WTC11 (cell line): ENCODE measurements at regions not wholly inside any gene's neighbourhood (a gene's known extent, or its start where the extent isn't known, plus 50 kb on each side); places are given as distances from the start of the nearest gene placed in this dataset.

Experiments used
- ATAC-seq: fragments of 200-7000 bp; cut with Tn5 transposase; 2 replicates; pipeline ENCODE4 v1.10.0; 2021; ENCODE audit warnings: mild to moderate bottlenecking, moderate library complexity
- CTCF ChIA-PET: fragments of 300-600 bp; sonication (Branson Sonifier 250); formaldehyde crosslinking; loops from one replicate; lab custom pipeline; 2021; ENCODE audit warnings: antibody characterized with exemption; lab: Charles Lee
- POLR2A ChIA-PET: fragments of 350-600 bp; sonication (Branson Sonifier 250); formaldehyde crosslinking; loops from one replicate; lab custom pipeline; 2021; ENCODE audit warnings: antibody characterized with exemption; lab: Charles Lee
- DNase-seq: peaks from one replicate; pipeline ENCODE4 v3.0.0; 2021; ENCODE audit warnings: low spot score
- H3K27ac Mint-ChIP-seq: 2 replicates; pipeline ENCODE4 v1.8.0; 2021; ENCODE audit warnings: mixed read lengths
- H3K27me3 Mint-ChIP-seq: 2 replicates; pipeline ENCODE4 v1.8.0; 2021; ENCODE audit warnings: low read depth, mild to moderate bottlenecking, moderate library complexity, mixed read lengths
- H3K36me3 Mint-ChIP-seq: 2 replicates; pipeline ENCODE4 v1.8.0; 2021; ENCODE audit warnings: mixed read lengths
- H3K4me1 Mint-ChIP-seq: 2 replicates; pipeline ENCODE4 v1.8.0; 2022; ENCODE audit warnings: mixed read lengths
- H3K4me3 Mint-ChIP-seq: 2 replicates; pipeline ENCODE4 v1.8.0; 2021; ENCODE audit warnings: mild to moderate bottlenecking, moderate library complexity, mixed read lengths
- H3K9me3 Mint-ChIP-seq: 2 replicates; pipeline ENCODE4 v1.8.0; 2021; ENCODE audit warnings: mixed read lengths
- CBFB ChIP-seq: sonication (generic); formaldehyde crosslinking; IDR thresholded peaks from 2 replicates; pipeline ENCODE4 v1.8.1; 2022; ENCODE audit warnings: mild to moderate bottlenecking, low read depth, missing genetic modification reagents
- CREB1 ChIP-seq: sonication (generic); formaldehyde crosslinking; IDR thresholded peaks from 2 replicates; pipeline ENCODE4 v1.8.0; 2023; ENCODE audit warnings: mild to moderate bottlenecking, missing genetic modification reagents
- CREM ChIP-seq: sonication (generic); formaldehyde crosslinking; IDR thresholded peaks from 2 replicates; pipeline ENCODE4 v1.8.1; 2022; ENCODE audit warnings: mild to moderate bottlenecking, missing genetic modification reagents, moderate library complexity
- FOXP1 ChIP-seq: sonication (generic); formaldehyde crosslinking; IDR thresholded peaks from 2 replicates; pipeline ENCODE4 v1.8.0; 2022; ENCODE audit warnings: missing genetic modification reagents, mild to moderate bottlenecking, moderate library complexity, borderline replicate concordance
- GRHL2 ChIP-seq: fragments of 250-450 bp; sonication (Bioruptor Pico); IDR thresholded peaks from 2 replicates; pipeline ENCODE4 v1.8.0; 2022; ENCODE audit warnings: mild to moderate bottlenecking, moderate library complexity; ENCODE audit not compliant: insufficient replicate concordance, severe bottlenecking
- KAT7 ChIP-seq: sonication (generic); formaldehyde crosslinking; IDR thresholded peaks from 2 replicates; pipeline ENCODE4 v1.8.1; 2023; ENCODE audit warnings: missing genetic modification reagents, mild to moderate bottlenecking, borderline replicate concordance
- NFATC4 ChIP-seq: fragments of 250-450 bp; sonication (Bioruptor Pico); IDR thresholded peaks from 2 replicates; pipeline ENCODE4 v1.9.0; 2021; ENCODE audit warnings: mild to moderate bottlenecking
- NFE2L1 ChIP-seq: sonication (generic); formaldehyde crosslinking; IDR thresholded peaks from 2 replicates; pipeline ENCODE4 v1.8.1; 2023; ENCODE audit warnings: missing genetic modification reagents
- NFYB ChIP-seq: sonication (generic); formaldehyde crosslinking; conservative IDR thresholded peaks from 2 replicates; pipeline ENCODE4 v1.8.0; 2022; ENCODE audit warnings: low read depth, missing genetic modification reagents
- SMAD4 ChIP-seq: sonication (generic); formaldehyde crosslinking; IDR thresholded peaks from 2 replicates; pipeline ENCODE4 v1.8.0; 2022; ENCODE audit warnings: mild to moderate bottlenecking, missing genetic modification reagents
- SOX15 ChIP-seq: fragments of 250-450 bp; sonication (Bioruptor Pico); IDR thresholded peaks from 2 replicates; pipeline ENCODE4 v1.9.0; 2021; ENCODE audit warnings: mild to moderate bottlenecking
- ZNF416 ChIP-seq: fragments of 250-450 bp; sonication (Bioruptor Pico); IDR thresholded peaks from 2 replicates; pipeline ENCODE4 v1.9.0; 2021; ENCODE audit warnings: mild to moderate bottlenecking, inconsistent platforms
- TF ChIP-seq, protein P1 (sequence below): fragments of 250-450 bp; sonication (Bioruptor Pico); IDR thresholded peaks from 2 replicates; pipeline ENCODE4 v2.1.2; 2022; ENCODE audit warnings: mild to moderate bottlenecking, moderate library complexity
- TF ChIP-seq, protein P2 (sequence below): sonication (generic); formaldehyde crosslinking; IDR thresholded peaks from 2 replicates; pipeline ENCODE4 v1.8.1; 2022; ENCODE audit warnings: missing genetic modification reagents, borderline replicate concordance
- TF ChIP-seq, protein P3 (sequence below): fragments of 250-450 bp; sonication (Bioruptor Pico); IDR thresholded peaks from 2 replicates; pipeline ENCODE4 v1.9.0; 2021; ENCODE audit warnings: moderate library complexity, mild to moderate bottlenecking, inconsistent platforms, borderline replicate concordance
- TF ChIP-seq, protein P4 (sequence below): fragments of 250-450 bp; sonication (Bioruptor Pico); IDR thresholded peaks from 2 replicates; pipeline ENCODE4 v1.9.0; 2021; ENCODE audit warnings: mild to moderate bottlenecking
- TF ChIP-seq, protein P5 (sequence below): sonication (generic); formaldehyde crosslinking; IDR thresholded peaks from 2 replicates; pipeline ENCODE4 v1.8.1; 2022; ENCODE audit warnings: low read depth, mild to moderate bottlenecking, moderate library complexity, missing genetic modification reagents, borderline replicate concordance

DNA sequence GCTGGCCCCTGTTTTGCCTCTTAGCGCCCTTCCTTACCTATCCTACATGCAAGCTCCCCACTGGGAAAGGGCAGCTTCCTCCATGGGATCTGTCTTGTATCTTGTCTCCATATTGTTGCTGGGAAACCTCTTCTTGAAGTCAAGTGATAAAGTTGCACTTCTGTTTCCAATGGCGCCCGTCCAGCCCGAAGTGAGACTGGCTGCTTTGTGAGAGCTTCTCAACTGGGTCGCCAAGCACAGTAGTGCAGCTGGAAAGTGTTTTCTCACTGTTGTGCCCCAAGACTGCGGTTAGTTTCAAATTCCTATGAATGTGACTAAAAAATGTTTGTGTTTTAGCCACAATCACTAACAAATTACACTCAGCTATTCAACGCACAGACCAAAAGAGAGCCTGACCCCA lies 506.6 kb upstream of the MPDZ start (continued):
- TF ChIP-seq, protein P1, sequence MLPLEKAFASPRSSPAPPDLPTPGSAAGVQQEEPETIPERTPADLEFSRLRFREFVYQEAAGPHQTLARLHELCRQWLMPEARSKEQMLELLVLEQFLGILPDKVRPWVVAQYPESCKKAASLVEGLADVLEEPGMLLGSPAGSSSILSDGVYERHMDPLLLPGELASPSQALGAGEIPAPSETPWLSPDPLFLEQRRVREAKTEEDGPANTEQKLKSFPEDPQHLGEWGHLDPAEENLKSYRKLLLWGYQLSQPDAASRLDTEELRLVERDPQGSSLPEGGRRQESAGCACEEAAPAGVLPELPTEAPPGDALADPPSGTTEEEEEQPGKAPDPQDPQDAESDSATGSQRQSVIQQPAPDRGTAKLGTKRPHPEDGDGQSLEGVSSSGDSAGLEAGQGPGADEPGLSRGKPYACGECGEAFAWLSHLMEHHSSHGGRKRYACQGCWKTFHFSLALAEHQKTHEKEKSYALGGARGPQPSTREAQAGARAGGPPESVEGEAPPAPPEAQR = no peak
- TF ChIP-seq, protein P2, sequence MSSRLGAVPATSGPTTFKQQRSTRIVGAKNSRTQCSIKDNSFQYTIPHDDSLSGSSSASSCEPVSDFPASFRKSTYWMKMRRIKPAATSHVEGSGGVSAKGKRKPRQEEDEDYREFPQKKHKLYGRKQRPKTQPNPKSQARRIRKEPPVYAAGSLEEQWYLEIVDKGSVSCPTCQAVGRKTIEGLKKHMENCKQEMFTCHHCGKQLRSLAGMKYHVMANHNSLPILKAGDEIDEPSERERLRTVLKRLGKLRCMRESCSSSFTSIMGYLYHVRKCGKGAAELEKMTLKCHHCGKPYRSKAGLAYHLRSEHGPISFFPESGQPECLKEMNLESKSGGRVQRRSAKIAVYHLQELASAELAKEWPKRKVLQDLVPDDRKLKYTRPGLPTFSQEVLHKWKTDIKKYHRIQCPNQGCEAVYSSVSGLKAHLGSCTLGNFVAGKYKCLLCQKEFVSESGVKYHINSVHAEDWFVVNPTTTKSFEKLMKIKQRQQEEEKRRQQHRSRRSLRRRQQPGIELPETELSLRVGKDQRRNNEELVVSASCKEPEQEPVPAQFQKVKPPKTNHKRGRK (CRISPR knock-in tag) = no peak

DNA sequence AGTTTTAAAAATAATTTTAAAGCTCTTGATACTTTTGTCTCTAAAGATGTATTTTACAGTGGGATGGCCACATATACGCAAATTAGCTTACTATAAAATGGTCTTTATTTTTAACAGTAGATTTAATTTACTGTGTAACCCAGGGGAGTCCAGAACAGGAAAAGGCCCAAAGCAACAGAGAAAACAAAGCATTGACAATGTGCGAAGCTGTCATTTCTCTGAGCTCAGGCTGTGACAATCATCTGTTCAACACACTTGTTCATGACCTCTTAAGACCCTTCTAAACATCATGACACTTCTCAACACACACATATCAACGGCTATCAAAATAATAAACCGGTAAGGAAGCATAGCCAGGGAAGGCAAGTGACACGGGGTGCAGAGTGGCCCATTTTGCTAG lies 499.6 kb upstream of the MPDZ start:
- H3K9me3 Mint-ChIP-seq = no peaks in the 10 kb centered on the region
- no peak overlapping the region for H3K4me3 Mint-ChIP-seq
- no peaks in the 10 kb centered on the region for H3K36me3 Mint-ChIP-seq
- no peaks in the 10 kb centered on the region for H3K27me3 Mint-ChIP-seq
- ChIA-PET POLR2A (no interaction called here), CTCF (no interaction called here)
- TF ChIP-seq, protein P3, sequence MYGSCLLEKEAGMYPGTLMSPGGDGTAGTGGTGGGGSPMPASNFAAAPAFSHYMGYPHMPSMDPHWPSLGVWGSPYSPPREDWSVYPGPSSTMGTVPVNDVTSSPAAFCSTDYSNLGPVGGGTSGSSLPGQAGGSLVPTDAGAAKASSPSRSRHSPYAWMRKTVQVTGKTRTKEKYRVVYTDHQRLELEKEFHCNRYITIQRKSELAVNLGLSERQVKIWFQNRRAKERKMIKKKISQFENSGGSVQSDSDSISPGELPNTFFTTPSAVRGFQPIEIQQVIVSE (CRISPR knock-in tag) = no peak
- TF ChIP-seq KAT7 (CRISPR knock-in tag) = no peak
- TF ChIP-seq NFYB = no peak
- TF ChIP-seq, protein P2 (CRISPR knock-in tag) = no peak
- TF ChIP-seq NFATC4 (CRISPR knock-in tag) = no peak
- TF ChIP-seq, protein P4, sequence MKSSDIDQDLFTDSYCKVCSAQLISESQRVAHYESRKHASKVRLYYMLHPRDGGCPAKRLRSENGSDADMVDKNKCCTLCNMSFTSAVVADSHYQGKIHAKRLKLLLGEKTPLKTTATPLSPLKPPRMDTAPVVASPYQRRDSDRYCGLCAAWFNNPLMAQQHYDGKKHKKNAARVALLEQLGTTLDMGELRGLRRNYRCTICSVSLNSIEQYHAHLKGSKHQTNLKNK (CRISPR knock-in tag) = no peak
- DNase-seq = no peak
- no peaks in the 10 kb centered on the region for H3K4me1 Mint-ChIP-seq
- no peak overlapping the region for H3K27ac Mint-ChIP-seq
- ATAC-seq = no peak

DNA sequence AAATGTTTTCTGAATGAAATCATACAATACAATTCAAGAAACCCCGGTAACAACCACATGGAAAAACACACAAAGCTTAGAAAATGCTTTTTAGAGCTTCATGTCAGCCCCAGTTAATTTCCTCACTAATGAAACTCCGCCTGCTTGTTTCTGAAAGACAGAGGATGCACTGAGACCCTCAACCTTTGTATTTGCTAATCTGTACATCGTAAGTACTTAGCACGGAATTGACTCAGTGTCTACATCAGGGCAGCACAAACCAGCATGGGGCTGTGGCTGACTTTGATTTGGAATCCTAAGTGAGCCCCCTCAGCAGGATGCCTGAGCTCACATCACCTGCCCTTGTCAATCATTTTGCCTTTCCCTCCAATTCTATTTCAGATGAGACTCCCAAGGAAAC lies 499.1 kb upstream of the MPDZ start:
- H3K36me3 Mint-ChIP-seq = no peaks in the 10 kb centered on the region
- H3K4me1 Mint-ChIP-seq = no peaks in the 10 kb centered on the region
- H3K9me3 Mint-ChIP-seq = no peaks in the 10 kb centered on the region
- no peak overlapping the region for H3K4me3 Mint-ChIP-seq
- no peak for ATAC-seq
- POLR2A ChIA-PET = no interaction called here
- no peak for DNase-seq
- TF ChIP-seq SOX15 (CRISPR knock-in tag) (no peak), CREM (CRISPR knock-in tag) (no peak), ZNF416 (no peak), GRHL2 (no peak), CREB1 (CRISPR knock-in tag) (no peak), FOXP1 (no peak), SMAD4 (CRISPR knock-in tag) (no peak), CBFB (no peak), NFE2L1 (CRISPR knock-in tag) (no peak)
- TF ChIP-seq, protein P5, sequence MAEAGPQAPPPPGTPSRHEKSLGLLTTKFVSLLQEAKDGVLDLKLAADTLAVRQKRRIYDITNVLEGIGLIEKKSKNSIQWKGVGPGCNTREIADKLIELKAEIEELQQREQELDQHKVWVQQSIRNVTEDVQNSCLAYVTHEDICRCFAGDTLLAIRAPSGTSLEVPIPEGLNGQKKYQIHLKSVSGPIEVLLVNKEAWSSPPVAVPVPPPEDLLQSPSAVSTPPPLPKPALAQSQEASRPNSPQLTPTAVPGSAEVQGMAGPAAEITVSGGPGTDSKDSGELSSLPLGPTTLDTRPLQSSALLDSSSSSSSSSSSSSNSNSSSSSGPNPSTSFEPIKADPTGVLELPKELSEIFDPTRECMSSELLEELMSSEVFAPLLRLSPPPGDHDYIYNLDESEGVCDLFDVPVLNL = no peak
- H3K27me3 Mint-ChIP-seq = no peaks in the 10 kb centered on the region
- CTCF ChIA-PET = no interaction called here
- no peak overlapping the region for H3K27ac Mint-ChIP-seq
